HG03108 (cell line): ENCODE measurements at regions not wholly inside any gene's neighbourhood (a gene's known extent, or its start where the extent isn't known, plus 50 kb on each side); places are given as distances from the start of the nearest gene placed in this dataset.

ENCODE experiments used
- ATAC-seq: cut with Tn5 transposase; IDR thresholded peaks from one replicate; pipeline ENCODE4 v1.9.1; 2021; ENCODE audit warnings: moderate library complexity; ENCODE audit not compliant: unreplicated experiment

DNA sequence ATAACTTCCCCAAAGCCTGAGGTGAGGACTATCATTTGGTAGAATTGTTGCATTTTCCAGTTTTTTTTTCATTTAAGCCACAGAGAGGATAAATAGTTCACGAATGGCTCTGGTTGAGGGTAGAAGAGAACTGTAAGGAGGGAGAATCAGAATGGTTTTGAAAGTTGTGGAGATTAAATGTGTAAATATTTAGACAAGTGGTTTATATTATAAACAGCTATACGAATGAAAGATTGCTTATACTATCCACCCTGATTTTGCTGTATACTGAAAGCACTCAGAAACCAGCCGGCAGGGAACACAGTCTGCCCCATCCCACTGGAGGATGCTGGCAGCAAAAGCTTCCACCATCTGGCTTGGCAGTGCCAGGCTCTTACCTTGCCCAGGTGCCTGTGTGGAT lies 341.1 kb downstream of the RAPGEF2 start:
- no peak for ATAC-seq

DNA sequence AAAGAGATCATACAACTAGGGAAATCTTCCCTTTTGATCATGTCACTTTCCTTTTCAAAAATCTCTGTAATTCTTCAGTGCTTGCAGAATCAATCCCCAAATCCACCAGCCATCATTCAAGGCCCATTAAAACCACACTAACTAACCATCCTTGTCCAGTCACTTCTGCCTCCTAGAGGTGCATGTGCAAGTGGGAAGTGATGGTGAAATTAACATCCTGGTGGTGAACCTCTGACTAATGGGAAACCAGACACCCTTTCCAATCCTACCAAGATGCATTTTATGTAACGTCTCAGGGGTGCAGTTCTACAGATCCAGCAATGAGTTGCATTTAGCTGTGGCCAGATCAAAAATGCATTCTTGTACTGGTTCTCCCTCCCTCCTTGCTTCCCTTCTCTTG lies 341.8 kb downstream of the RAPGEF2 start:
- no peak for ATAC-seq

DNA sequence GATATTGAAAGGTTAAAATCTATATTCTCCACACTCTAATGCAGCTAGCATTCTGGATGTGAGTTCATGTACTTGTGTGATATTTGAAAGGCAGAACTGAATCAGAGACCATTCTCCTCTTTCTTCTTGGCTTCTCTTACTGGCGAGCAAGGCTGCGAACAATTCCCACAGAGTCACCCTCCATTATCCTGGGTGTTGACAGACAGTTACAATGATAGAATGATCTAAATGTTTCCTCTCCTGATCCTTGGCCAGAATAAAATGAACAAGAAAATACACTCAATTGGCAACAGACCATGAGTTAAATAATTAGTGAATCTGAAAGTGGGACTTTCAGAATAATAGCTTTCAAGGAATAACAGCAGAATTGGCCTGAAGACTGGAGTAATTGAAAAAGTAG lies 342.8 kb downstream of the RAPGEF2 start:
- ATAC-seq, result no peak

DNA sequence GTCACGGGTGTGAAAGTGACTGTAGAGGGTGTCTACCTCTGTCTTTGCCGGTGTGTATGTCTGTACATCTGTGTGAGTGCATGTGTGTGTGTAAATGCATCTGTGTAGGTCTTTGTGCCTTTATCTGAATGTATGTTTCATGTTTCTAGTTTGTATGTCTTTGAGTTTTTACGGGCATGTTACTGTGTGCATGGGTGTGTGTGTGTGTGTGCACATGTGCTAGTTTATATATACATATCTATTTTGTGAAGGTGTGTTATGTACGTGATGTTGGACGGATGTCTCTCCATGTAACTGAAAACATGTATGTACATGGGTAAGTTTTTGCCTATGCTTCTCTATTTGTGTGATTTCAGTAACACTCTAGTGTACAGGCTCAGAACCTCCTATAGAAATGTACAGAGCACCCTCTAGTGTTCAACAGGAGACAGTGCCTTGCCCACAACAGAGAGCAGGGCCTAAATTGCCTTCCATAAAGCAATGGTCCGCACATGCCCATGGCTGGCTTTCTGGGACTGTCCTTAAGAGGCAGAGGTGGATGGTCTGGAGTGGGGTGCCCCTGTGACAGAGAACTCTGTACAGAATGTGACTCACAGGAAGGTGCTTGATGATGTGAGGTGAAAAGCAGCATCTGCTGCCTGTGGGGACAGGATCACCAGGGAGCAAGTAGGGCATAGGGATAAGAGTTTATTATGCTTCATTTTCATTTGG lies 343.5 kb downstream of the RAPGEF2 start:
- ATAC-seq, result peak; percentile 98

DNA sequence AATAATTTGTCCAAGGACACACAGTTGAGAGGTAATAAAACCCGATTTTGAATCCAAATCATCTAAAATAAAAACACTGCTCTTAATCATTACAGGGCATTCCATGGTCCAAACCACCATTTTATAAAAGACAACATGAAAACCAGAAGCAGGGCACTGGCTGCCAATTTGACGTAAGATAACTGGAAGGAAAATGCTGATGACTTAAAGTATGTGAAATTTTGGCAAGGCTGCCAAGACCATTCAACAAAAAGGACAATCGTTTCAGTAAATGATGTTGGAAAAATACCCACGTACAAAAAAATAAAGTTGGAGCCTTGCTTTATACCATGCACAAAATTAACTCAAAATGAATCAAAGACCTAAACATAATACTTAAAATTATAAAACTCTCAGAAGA lies 344.4 kb downstream of the RAPGEF2 start:
- no peak for ATAC-seq

DNA sequence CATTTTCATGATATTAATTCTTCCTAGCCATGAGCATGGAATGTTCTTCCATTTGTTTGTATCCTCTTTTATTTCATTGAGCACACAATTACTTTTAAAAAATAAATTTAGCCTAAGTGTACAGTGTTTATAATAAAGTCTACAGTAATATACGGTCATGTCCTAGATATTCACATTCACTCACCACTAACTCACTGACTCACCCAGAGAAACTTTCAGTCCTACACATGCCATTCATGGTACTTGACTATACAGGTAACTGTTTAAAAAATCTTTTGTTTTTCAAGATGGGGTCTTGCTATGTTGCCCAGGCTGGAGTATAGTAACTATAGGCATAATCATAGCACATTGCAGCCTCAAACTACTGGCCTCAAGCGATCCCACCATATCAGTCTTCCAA lies 348.1 kb downstream of the RAPGEF2 start:
- ATAC-seq, result no peak

DNA sequence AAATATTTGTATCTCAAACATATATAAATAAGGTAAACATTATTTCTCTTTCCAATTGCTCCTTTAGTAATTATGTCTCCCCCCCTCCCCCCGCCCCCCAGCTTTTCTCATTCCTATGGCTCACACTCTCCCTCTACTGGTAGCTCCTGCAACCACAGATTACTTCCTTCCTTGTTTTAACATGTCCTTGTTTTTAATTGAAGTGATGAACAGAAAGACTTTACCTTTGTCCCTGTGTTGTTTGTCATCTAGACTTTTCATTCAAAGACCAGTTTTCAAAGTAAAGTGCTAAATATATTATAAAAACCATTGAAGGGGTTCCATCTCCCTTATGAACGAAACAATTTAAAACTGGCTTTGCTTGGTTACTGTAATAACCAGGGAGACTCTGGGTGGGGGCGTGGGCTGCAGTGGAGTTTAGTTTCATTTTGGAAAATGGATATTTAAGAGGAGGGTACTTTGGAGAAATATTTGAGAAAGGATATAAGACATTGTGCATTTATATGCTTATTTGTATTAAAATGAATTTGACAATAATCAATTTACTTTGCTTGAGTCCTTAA lies 352.9 kb downstream of the RAPGEF2 start:
- ATAC-seq, result peak; percentile 73

DNA sequence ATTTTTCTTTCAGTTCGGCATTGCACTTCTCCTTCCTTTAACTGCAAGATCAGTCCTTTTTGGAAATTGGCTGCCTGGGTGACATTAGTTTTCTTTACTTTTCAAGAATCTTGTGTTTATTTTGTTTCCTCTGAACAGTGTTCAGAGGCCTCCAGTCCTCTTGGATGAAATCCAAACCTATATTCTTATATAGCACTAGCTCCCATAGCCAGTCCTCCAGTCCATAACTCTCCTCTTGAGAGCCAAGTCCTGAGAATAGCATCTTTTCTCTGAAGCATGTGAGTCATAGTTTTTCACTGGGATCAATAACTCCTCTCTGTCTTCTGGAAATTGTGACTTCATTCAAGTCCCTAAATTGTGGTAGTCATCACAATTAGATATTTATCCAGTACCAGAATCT lies 357.5 kb downstream of the RAPGEF2 start:
- ATAC-seq, result no peak

DNA sequence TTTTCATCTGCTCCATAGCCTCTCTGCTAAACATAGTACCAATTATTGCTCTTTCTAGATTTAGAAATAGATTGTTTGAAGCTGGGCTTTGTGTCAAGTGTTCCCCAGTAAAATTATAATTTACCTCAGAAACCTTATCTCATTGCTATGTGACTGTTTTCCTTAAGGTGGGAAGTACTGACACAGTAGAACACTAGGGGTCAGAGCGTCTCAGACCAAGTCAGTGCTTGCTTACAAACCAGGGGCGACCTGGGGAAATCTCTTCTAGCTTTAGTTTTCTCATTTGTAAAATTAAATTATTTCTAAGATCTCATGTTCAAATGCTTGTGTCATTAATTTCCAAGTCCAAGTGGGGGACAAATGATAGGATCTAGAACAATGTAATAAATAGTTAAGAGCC lies 360.4 kb downstream of the RAPGEF2 start:
- no peak for ATAC-seq

DNA sequence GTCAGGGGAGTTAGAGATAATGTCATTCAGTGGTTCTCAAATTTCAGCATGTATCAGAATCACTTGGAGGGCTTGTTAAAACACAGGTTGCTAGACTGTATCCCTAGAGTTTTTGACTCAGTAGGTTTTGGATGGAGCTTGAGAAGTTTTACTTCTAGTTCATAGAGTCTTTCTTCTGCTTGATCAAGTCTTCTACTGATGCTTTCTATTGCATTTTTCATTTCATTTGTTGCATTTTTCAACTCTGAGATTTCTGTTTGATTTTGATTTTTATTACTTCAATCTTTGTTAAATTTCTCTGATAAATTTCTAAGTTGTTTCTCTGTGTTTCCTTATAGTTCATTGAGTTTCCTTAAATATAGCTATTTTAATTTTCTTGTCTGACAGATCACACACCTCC lies 361.4 kb downstream of the RAPGEF2 start:
- no peak for ATAC-seq

DNA sequence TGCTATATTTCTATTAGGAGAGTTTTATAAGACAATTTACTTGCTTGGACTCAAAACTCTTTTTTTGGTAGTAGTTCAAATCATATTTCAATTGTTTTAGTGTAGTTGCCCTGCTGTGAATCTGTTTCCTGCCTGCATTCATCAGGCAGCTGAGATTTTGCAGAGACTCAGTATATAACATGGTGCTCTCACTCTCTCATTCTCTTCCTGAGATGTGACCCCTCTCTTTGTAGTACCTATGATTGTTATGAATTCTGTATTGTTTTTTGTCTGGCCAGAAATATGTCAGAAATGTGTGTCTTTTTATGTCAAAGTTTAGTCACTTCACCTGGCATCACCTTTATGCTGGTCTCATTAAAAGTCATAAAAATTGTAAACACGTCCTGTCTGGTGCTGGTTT lies 374.0 kb downstream of the RAPGEF2 start:
- ATAC-seq, result no peak

DNA sequence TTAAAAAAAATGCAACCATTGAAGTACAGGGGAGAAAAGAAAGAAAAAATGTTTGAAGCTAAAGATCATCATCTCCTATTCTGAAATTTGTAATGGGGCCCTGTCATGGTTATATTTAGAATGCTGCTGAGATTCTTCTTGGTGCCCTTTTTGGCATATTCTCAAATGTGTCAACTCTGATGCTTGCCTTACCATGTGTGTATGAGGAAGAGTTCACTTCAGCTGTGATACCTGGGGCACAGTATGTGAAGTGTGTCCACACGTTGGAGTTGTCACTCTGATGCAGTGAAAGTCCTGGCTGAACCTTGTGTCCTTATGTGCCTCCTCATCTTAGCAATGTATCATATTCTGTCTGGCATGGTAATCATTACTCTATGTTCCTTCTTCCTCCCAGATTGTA lies 377.9 kb downstream of the RAPGEF2 start:
- ATAC-seq, result no peak

DNA sequence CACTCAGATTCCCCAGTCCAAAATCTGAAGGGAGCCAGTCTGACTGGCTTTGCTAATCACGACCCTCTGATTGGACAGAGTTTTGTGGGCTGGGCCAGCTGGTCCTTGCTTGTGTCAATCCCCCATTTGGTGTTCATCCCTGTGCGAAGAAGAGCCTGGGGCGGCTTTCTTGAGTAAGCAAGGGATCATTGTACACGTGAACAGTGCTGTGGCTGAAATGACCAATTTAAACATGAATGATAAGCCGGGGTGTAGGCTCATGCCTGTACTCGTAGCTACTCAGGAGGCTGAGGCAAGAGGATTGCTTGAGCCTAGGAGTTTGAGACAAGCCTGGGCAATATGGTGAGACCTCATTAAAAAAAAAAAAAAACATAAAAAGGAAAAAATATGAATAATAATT lies 379.1 kb downstream of the RAPGEF2 start:
- no peak for ATAC-seq

DNA sequence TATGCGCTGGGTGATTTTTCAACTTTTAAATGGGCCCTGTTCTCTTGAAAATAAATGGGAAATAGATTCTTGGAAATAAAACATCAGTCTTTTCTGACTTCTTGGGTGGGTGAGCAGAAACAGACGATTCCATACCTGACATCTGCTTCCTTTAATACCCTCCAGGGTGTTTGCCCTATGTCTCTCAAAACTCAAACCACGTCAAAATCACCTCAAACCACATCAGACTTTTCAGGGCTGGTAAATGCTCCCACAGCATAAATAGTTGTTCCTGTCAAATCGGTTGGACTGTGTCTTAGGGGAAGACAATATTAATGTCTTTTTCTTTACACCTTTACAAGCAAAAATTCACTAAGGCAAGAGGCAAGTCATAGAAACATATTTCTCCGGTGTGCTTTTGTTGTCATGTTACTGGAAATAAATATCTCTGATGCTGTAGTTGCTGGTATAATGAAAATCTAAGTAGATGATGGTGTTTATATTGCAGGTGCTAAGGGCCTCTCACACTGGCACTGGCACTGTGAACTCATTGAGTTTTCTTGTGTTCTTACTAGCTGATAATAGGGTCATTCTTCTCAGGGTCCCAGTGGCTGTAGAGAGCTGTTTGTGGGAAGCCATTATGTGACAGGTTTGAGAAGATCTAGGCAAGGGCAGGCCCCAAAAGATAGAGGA lies 380.4 kb downstream of the RAPGEF2 start:
- ATAC-seq, result no peak

DNA sequence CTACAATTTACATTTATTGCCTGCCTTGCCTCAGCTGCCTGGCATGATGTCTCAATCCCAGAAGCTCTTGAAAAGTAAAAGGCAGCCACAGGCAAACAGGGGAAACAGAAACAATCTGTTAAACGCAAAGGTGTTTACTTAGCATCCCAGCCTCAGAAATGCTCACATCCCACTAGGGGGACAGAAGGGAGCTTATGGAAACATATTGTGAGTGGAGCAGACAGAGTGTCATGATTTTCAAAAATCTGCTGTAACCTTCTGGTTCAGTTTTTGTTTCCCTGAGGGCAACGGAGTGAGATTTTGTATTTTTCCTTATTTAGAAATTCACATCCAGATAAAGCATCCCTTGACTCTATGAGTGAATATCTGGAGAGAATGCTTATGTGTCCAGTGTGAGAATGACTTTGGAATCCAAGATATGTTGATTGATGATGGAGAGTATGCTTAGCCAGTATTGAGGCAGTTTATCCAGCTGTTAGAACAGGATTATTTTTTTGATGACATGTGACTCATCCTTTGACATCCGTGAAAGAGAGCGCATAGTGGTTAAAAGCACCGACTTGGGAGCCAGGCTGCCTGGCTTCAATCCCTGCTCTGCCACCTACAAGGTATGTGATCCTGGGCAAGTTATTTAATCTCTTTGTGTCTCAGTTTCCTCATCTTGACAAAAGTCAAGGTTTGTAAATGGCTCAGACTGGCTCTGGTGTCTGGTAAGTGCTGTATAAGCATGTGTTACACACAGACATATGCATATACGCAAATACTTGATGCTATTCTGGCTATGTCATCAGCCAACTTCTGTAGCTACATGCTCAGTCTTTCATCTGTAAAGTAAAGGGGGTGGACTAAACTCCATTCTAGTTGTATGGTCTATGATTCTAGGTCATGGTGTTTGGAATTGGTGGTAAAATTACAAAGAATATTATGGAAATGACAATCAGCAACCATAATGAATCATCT lies 381.2 kb downstream of the RAPGEF2 start:
- ATAC-seq, result no peak

DNA sequence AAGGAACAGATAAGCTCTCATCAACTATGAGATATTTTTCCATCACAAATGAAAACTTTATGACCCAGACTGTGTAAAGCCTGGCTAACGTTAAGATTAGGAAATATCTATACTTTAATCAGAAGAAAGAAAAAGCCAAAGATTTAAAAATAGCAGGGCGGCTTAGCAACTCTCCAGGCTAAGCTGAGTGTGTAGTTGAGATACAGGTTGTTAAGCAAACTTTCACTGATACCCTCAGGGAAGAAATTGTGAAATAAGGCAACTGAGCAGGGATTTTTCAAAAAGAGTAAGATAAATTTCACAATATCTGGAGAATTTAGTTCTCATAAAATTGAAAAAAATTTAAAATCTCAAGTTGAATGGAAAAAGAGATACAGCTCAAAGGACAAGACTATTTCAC lies 382.0 kb downstream of the RAPGEF2 start:
- no peak for ATAC-seq

DNA sequence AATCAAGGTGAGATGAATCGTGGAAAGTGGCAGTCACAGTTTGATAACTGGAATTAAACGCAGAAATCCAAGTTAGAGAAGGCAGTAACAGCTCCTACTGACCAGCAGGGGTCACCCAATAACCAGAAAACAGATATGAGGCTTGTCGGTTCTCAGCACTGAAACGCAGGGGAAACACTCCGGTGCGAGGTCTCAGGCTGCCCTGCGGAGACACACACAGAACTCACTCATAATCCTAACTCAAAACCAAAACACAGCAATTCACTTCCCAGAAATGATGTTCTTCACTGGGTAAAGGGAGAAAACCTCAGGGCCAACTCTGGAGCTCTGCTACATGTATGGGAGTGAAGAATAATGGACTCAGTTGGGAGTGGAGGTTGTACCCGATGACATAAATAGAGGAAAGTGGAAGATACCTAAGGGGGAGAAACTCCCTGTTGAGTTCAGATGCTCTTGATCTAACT lies 384.4 kb downstream of the RAPGEF2 start:
- ATAC-seq, result peak; percentile 78

DNA sequence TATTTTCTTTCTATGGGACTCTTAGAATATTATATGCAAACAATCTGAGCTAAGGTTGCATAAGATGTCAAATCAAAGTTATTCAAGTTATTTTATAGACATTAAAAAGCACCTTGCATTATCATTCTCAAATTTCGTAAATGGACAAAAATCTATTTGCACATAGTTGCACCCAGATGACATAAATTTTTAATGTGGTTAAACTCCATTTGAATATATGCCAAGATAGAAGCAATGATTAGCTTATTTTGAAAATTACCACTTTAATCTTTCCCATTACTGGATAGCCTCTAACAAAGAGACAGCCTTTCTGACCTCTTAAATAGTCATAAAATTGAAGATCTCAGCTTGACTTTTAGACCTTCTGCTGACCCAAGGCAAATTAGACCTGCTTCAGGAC lies 386.8 kb downstream of the RAPGEF2 start:
- ATAC-seq, result no peak

DNA sequence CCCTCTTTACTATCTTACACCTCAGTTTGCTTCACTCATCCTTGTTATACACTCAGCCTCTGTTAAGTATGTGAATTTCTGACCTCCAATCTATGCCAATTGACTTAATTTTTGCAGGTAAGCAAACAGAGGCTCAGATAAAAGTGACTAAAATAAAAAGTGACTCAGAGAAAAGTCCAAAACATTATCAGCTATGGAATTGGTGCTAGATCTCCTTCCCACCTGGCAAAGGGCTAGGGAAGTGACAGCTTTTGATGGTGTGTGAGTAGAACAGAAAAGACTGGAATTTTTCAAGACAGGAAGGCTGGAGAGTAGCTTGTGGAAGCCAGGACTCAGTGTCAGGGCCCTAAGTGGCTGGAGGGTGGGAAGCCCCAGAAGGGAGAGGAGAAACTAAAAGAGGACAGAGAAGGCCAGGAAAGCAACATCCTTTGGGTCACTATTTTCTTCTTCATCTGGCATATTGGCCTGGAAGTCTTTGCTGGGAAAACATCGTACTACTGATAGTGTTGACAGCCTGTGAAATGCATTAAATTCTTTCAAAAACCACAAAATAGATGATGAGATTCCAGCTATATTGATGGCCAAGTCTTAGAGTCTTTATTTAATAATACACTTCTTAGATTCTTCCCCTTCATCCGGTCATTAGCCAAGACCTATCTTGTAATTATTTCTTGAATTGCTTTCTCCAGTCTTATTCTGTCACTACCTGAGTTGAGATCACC lies 392.8 kb downstream of the RAPGEF2 start:
- no peak for ATAC-seq

DNA sequence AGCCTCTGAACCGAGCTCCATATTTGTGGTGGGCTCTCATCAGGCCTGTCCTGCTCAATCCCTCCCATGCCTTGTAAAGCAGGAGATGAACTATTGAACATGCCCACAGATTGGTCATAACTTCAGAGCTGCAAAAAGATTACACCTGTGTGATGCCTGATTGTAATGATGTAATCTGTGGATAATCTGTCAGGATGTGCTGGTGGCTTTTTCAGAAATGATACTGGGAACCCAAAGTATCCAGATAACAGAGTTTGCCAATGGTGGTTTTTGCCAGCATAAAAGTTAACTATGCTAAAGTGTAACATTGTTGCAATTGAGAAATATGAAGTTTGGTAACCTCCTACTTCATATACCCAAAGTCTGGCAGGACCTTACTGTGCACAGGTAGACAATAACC lies 393.4 kb downstream of the RAPGEF2 start:
- no peak for ATAC-seq

DNA sequence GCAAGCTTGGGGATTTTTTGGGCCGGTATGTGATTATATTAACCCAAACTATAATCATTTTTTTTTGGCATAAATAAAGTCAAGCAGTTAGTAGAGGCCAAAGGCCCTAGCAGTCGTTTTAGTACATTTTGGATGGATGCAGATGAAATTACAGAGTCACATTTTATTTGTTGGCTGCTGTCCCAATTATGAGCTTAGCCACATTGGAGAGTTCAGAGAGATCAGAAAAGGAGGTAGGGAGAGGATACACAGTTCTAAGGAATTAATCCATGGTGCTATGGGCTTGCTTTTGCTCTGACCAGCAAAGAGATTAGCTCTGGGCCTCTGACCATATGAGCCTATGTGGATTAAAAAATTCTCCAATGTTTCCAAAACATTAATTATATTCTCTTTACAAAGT lies 395.1 kb downstream of the RAPGEF2 start:
- no peak for ATAC-seq
